Large intestine (tissue), 3 donors: ENCODE measurements at regions not wholly inside any gene's neighbourhood (a gene's known extent, or its start where the extent isn't known, plus 50 kb on each side); places are given as distances from the start of the nearest gene placed in this dataset.

ENCODE experiments used
- DNase-seq, 2 donors: peaks; one replicate each; pipeline versions ENCODE4 v3.0.0 to v3.0.0-alpha.2; 2013
- H3K27ac ChIP-seq: one replicate; pipeline ENCODE4 v1.5.1; 2013; ENCODE audit warnings: low read length
- H3K27me3 ChIP-seq: 2 replicates; pipeline ENCODE4 v1.6.1; 2013; ENCODE audit warnings: low read length; ENCODE audit not compliant: control insufficient read depth, insufficient read depth
- H3K36me3 ChIP-seq: 2 replicates; pipeline ENCODE4 v1.6.1; 2013; ENCODE audit warnings: low read length; ENCODE audit not compliant: control insufficient read depth, insufficient read depth
- H3K4me1 ChIP-seq: one replicate; pipeline ENCODE4 v1.6.1; 2013; ENCODE audit warnings: low read length; ENCODE audit not compliant: control insufficient read depth, insufficient read depth
- H3K4me3 ChIP-seq: one replicate; pipeline ENCODE4 v1.5.1; 2013; ENCODE audit warnings: low read length
- H3K9me3 ChIP-seq: one replicate; pipeline ENCODE4 v1.6.1; 2013; ENCODE audit warnings: mild to moderate bottlenecking, low read depth, low read length, moderate library complexity; ENCODE audit not compliant: control insufficient read depth
- WGBS: methylation state at CpG from one replicate; pipeline ENCODE4 v1.1.5; 2013; ENCODE audit warnings: low lambda C conversion rate; ENCODE audit not compliant: insufficient coverage; 5-methylcytosine and 5-hydroxymethylcytosine counted together

DNA sequence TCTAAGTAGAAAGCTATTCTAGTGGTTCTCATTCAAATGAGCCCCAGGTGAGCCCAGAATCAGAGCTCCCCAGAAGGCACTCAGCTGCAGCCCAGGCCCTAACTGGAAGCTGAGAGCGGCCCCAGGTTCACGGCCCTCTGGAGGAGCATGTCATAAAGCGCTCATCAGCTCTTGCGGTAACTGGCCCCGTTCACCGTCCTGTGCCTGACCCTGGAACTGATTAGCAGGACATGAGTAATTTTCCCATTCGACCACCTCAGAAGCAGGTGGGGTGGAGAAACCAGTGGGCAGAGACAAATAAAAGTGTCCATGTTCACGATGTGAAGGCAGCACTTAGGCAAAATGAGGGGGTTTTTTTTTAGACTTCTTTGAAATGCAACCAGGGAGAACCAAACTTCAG lies 136.1 kb upstream of the LYZL2 start:
- Histone ChIP-seq H3K27me3 (no peaks in the 10 kb centered on the region), H3K9me3 (peaks cover 7% of the 10 kb centered on the region), H3K27ac (no peak overlapping the region), H3K4me1 (no peaks in the 10 kb centered on the region), H3K36me3 (no peaks in the 10 kb centered on the region), H3K4me3 (no peak overlapping the region)
- no CpG with 5 or more reads among the region's 8 CpGs for WGBS
- no peak for DNase-seq

- Histone ChIP-seq H3K36me3 (no peaks in the 10 kb centered on the region), H3K27ac (no peak overlapping the region), H3K4me3 (no peak overlapping the region), H3K9me3 (peaks cover 7% of the 10 kb centered on the region), H3K4me1 (no peaks in the 10 kb centered on the region), H3K27me3 (no peaks in the 10 kb centered on the region)
- 93% methylated on average over 5 of the region's 11 CpGs for WGBS
- no peak for DNase-seq
Measured at GRCh38 chr10:30765022-30765615, 135.6 kb upstream of the LYZL2 start.

GRCh38 chr10:30763918-30764317 lies 134.4 kb upstream of the LYZL2 start:
- H3K9me3 ChIP-seq, result no peaks in the 10 kb centered on the region
- peak overlapping the region; percentile 3 for H3K27ac ChIP-seq
- no peak overlapping the region for H3K4me3 ChIP-seq
- DNase-seq, result peak in 1 of 2 donors; percentile 19
- no peaks in the 10 kb centered on the region for H3K36me3 ChIP-seq
- no peaks in the 10 kb centered on the region for H3K4me1 ChIP-seq
- H3K27me3 ChIP-seq, result no peaks in the 10 kb centered on the region
- 100% methylated on average over 1 of the region's 11 CpGs for WGBS

- no peak for DNase-seq
- H3K27ac ChIP-seq, result no peak overlapping the region
- H3K4me3 ChIP-seq, result no peak overlapping the region
- no CpG with 5 or more reads among the region's 2 CpGs for WGBS
- H3K4me1 ChIP-seq, result no peaks in the 10 kb centered on the region
- no peaks in the 10 kb centered on the region for H3K9me3 ChIP-seq
- H3K27me3 ChIP-seq, result no peaks in the 10 kb centered on the region
- no peaks in the 10 kb centered on the region for H3K36me3 ChIP-seq
Measured at GRCh38 chr10:30762620-30763019, 133.1 kb upstream of the LYZL2 start.

GRCh38 chr10:30759423-30759822 lies 129.9 kb upstream of the LYZL2 start:
- Histone ChIP-seq H3K4me3 (no peak overlapping the region), H3K27ac (no peak overlapping the region), H3K36me3 (no peaks in the 10 kb centered on the region), H3K9me3 (no peaks in the 10 kb centered on the region), H3K27me3 (no peaks in the 10 kb centered on the region), H3K4me1 (peaks cover 4% of the 10 kb centered on the region)
- WGBS, result no CpG with 5 or more reads among the region's 3 CpGs
- DNase-seq, result no peak

DNA sequence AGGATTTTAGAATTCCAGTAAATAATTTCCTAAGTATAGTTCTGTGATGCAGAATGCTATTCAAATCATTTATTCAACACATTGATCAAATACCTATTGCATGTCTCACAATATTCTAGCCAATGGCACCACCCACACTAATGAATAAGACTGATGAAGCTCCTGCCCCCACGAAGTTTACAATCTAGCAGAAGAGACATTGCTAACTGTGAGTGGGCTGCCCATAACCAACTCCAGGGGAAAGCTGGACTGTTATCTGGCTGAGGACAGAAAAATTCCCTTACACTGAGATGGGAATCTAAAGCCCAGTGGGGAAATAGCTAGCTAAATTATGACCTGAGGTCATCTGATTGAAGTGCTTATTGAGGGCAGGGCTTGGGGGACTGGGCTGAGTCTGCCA lies 128.8 kb upstream of the LYZL2 start:
- peaks cover 4% of the 10 kb centered on the region for H3K4me1 ChIP-seq
- H3K27ac ChIP-seq, result no peak overlapping the region
- DNase-seq, result no peak
- H3K27me3 ChIP-seq, result no peaks in the 10 kb centered on the region
- no peaks in the 10 kb centered on the region for H3K9me3 ChIP-seq
- H3K4me3 ChIP-seq, result no peak overlapping the region
- H3K36me3 ChIP-seq, result no peaks in the 10 kb centered on the region
- WGBS, result no CpG with 5 or more reads among the region's 1 CpG

DNA sequence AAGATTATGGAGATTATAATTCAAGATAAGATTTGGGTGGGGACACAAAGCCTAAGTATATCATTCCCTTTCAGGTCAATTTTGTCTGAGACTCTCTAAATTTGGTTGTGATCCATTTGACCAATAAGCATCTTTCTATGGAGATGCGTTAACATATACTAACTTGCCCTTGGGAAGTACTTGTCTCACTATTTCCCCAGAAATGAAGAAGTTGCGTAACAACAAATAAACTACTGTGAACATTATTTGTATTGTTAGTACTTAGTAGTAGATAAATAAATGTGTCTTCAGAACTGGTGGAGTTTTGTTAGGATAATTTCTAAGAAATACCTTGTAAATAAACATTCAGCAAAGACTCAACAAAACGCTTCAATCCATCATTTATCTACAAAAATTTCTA lies 127.3 kb upstream of the LYZL2 start:
- WGBS, result 100% methylated on average over 1 of the region's 3 CpGs
- Histone ChIP-seq H3K9me3 (no peaks in the 10 kb centered on the region), H3K27ac (no peak overlapping the region), H3K27me3 (no peaks in the 10 kb centered on the region), H3K4me3 (no peak overlapping the region), H3K36me3 (no peaks in the 10 kb centered on the region), H3K4me1 (peaks cover 4% of the 10 kb centered on the region)
- DNase-seq, result no peak

DNA sequence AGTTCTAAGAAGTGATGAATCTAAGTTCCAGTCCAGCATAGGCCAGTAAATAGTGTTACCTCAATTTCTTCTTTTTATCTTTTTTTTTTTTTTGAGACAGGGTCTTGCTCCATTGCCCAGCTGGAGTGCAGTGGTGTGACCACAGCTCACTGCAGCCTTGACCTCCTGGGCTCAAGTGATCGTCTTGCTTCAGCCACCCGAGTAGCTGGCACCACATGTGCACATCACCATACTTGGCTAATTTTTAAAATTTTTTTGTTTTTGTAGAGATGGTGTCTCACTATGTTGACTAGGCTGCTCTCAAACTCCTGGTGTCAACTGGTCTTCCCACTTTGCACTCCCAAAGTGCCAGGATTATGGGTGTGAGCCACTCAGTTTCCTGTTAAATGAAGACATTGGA lies 126.6 kb upstream of the LYZL2 start:
- peaks cover 4% of the 10 kb centered on the region for H3K4me1 ChIP-seq

GRCh38 chr10:30755441-30755953 lies 125.9 kb upstream of the LYZL2 start:
- DNase-seq, result no peak
- H3K4me3 ChIP-seq, result no peak overlapping the region
- no peaks in the 10 kb centered on the region for H3K9me3 ChIP-seq
- H3K27ac ChIP-seq, result no peak overlapping the region
- no peaks in the 10 kb centered on the region for H3K36me3 ChIP-seq
- no CpG with 5 or more reads among the region's 6 CpGs for WGBS
- H3K4me1 ChIP-seq, result peaks cover 4% of the 10 kb centered on the region
- no peaks in the 10 kb centered on the region for H3K27me3 ChIP-seq

More for the DNA sequence above, 126.6 kb upstream of the LYZL2 start:
- Histone ChIP-seq H3K36me3 (no peaks in the 10 kb centered on the region), H3K4me3 (no peak overlapping the region), H3K9me3 (no peaks in the 10 kb centered on the region), H3K27me3 (no peaks in the 10 kb centered on the region), H3K27ac (no peak overlapping the region)
- DNase-seq, result no peak
- WGBS, result no CpG with 5 or more reads among the region's 2 CpGs

DNA sequence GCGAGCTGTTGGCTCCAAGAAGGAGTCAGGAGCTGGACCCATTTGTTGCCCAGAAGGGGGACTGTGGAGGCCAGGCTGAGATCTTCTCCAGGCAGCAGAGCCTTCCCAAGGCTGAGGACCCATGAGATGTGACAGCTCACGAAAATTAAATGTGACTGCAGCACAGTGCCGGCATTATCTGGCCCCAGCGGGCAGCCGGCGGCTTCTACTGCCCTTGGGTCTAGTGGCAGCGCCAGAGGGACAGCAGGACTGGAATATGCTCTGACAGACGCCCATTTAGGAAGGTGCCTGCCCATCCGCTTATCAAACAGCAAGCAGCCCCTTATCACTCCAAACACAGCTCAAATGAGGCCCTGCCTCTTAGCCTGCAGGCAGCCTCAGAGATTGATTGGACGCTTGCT lies 122.9 kb upstream of the LYZL2 start:
- Histone ChIP-seq H3K9me3 (no peaks in the 10 kb centered on the region), H3K27me3 (no peaks in the 10 kb centered on the region), H3K27ac (no peak overlapping the region), H3K4me1 (peaks cover 4% of the 10 kb centered on the region), H3K4me3 (no peak overlapping the region), H3K36me3 (no peaks in the 10 kb centered on the region)
- WGBS, result no CpG with 5 or more reads among the region's 10 CpGs
- no peak for DNase-seq

DNA sequence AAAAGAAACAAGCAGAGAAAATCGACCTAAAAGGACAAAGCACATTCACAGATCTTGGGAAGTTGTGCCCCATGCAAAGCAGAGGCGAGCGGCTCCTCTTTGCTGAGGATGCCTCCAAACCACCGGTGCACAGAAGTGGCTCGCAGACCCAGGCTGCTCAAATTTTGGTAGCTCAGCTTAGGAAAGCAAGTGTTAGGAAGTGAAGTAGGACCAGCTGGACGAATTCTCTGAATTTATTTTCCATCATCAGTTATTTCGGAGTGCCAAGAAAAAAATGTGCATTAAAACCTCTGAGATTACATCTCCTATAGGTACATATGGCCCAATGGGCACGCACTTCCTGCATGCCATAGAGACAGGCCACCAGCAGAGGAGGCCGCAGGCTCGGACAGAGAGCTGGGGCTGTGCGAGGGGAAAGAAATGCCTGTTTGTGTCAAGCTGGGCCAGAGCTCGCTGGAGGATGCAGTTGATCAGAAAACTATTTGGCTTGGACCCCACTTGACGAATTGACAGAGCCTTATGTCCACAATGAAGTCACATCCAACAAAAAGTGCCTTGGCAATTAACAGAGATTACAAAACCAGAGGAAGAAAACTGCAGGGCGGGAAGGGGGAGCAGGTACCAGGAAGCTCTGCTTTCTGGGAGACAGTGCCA lies 122.3 kb upstream of the LYZL2 start:
- Histone ChIP-seq H3K36me3 (no peaks in the 10 kb centered on the region), H3K9me3 (no peaks in the 10 kb centered on the region), H3K4me1 (peaks cover 4% of the 10 kb centered on the region), H3K27me3 (no peaks in the 10 kb centered on the region), H3K4me3 (no peak overlapping the region), H3K27ac (no peak overlapping the region)
- no peak for DNase-seq
- WGBS, result 100% methylated on average over 3 of the region's 14 CpGs
